ENCODE measurements at regions not wholly inside any gene's neighbourhood (a gene's known extent, or its start where the extent isn't known, plus 50 kb on each side); places are given as distances from the start of the nearest gene placed in this dataset.

DNA sequence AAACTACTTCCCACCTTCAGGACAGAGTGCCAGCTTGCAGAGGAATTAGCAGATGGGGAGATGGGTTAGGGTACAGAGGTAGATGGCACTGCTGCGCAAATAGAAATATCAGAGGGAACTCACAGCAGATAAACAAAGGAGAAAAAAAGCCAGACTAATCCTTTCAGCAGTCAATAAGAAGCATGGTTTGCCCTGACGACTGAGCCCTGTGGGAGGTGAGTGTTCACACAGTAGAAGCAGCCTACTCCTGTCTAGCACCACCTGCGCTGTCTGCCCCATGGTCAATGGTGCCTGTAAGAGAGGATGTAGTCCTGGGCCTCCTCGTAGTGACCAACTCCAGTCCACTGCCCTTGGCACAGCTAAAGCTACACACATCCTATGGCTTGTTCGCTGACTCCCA, 174.1 kb downstream of the IBTK start:
- H3K27ac ChIP-seq, result no peak overlapping the region
- no peak for DNase-seq (ENCODE audit: low spot score)
- TF ChIP-seq, protein P1, sequence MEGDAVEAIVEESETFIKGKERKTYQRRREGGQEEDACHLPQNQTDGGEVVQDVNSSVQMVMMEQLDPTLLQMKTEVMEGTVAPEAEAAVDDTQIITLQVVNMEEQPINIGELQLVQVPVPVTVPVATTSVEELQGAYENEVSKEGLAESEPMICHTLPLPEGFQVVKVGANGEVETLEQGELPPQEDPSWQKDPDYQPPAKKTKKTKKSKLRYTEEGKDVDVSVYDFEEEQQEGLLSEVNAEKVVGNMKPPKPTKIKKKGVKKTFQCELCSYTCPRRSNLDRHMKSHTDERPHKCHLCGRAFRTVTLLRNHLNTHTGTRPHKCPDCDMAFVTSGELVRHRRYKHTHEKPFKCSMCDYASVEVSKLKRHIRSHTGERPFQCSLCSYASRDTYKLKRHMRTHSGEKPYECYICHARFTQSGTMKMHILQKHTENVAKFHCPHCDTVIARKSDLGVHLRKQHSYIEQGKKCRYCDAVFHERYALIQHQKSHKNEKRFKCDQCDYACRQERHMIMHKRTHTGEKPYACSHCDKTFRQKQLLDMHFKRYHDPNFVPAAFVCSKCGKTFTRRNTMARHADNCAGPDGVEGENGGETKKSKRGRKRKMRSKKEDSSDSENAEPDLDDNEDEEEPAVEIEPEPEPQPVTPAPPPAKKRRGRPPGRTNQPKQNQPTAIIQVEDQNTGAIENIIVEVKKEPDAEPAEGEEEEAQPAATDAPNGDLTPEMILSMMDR (conservative IDR thresholded peaks at IDR 0.05; ENCODE audit: low read depth), result no peak
- POLR2A ChIA-PET (ENCODE audit: low non-redundant PET), result no interaction called here
- CTCF ChIA-PET, result interaction anchor here (0.6 kb wide), 1 partner anchor 125 kb away, joined by 3 read pairs; no protein-coding TSS in a partner anchor

DNA sequence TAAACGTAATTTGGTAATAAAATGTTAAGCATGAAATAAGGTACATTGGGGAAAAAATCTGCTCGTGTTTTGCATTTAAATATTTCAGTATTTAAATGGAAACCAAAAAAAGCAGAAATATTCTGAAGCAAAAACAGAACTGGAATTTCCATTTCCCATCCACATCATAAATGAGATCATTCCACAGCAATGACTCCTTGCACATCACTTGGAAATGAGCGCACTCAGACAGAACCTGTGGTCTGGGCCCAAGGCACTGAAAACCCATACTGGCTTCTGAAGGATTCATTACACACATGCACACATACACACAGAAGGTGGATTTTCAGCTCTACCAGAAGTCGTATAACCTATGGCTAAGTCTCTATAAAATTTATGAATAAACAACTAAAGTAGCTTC, 174.8 kb downstream of the IBTK start:
- TF ChIP-seq, protein P1 (conservative IDR thresholded peaks at IDR 0.05; ENCODE audit: low read depth), result no peak
- CTCF ChIA-PET, result interaction anchor here (0.6 kb wide), 1 partner anchor 125 kb away, joined by 3 read pairs; no protein-coding TSS in a partner anchor

DNA sequence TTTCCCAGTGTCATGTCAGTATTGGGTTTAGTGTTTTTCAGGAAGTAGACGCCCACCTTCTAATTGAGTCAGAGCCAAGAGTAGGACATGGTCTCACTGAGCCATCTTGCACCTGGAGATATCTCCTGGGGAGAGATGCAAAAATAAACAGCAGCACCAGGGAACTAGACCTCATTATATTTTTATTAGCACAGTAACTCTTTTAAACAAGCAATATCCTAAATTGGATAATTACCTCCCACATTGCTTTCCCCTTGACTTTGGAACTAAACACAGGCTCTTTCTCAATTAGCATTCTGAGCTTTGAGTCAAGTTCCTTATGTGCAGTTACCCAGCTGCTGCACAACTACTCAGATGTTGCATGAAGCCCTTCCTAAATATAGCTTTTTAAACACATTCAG, 175.4 kb downstream of the IBTK start:
- no peak for DNase-seq (ENCODE audit: low spot score)
- no peak overlapping the region for H3K27ac ChIP-seq
- TF ChIP-seq, protein P1 (conservative IDR thresholded peaks at IDR 0.05; ENCODE audit: low read depth), result no peak
- ChIA-PET CTCF (no interaction called here), POLR2A (ENCODE audit: low non-redundant PET) (no interaction called here)

More for the DNA sequence above, 174.8 kb downstream of the IBTK start:
- POLR2A ChIA-PET (ENCODE audit: low non-redundant PET), result no interaction called here
- no peak for DNase-seq (ENCODE audit: low spot score)
- no peak overlapping the region for H3K27ac ChIP-seq

DNA sequence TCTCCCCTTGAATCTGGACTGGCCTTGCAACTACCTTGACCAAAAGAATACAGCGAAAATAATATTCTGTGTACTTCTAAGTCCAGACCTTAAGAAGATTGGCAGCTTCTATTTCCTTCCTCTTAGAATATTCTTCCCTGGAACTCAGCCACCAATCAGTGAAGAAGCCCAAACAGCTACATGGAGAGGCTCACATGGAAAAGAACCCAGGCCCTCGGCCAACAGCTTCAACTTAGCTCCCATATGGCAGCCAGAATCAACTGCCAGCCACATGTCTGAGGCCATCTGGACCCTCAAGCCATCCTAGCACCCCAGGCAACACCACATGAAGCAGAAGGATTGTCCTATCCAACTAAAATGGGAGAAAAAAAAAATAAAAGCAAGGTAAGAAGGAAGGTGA, 178.8 kb downstream of the IBTK start:
- POLR2A ChIA-PET (ENCODE audit: low non-redundant PET), result no interaction called here

DNA sequence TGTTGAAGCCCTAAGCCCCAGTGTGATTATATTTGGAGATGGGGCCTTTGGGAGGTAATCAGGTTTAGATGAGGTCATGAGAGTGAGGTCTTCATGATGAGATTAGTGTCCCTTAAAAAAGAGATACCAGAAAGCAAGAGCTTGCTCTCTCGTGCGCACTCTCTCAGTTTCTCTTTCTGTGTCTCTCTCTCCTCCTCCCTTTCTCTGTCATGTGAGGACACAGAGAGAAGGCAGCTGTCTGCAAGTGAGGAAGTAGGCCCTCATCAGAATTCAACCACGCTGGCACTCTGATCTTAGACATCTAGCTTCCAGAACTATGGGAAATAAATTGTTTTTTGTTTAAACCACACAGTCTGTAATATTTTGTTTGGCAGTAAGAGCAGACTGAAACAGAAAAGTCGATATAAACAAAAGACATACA, 180.5 kb downstream of the IBTK start:
- ChIA-PET CTCF (interaction anchor here (1.0 kb wide), 1 partner anchor 10 kb away, joined by 3 read pairs; no protein-coding TSS in a partner anchor), POLR2A (ENCODE audit: low non-redundant PET) (no interaction called here)
- H3K27ac ChIP-seq, result no peak overlapping the region
- no peak for DNase-seq (ENCODE audit: low spot score)
- TF ChIP-seq, protein P1 (conservative IDR thresholded peaks at IDR 0.05; ENCODE audit: low read depth), result no peak

More for the DNA sequence above, 178.8 kb downstream of the IBTK start:
- TF ChIP-seq, protein P1 (conservative IDR thresholded peaks at IDR 0.05; ENCODE audit: low read depth), result no peak
- CTCF ChIA-PET, result interaction anchor here (0.8 kb wide), 1 partner anchor 9 kb away, joined by 3 read pairs; no protein-coding TSS in a partner anchor
- H3K27ac ChIP-seq, result no peak overlapping the region
- no peak for DNase-seq (ENCODE audit: low spot score)

DNA sequence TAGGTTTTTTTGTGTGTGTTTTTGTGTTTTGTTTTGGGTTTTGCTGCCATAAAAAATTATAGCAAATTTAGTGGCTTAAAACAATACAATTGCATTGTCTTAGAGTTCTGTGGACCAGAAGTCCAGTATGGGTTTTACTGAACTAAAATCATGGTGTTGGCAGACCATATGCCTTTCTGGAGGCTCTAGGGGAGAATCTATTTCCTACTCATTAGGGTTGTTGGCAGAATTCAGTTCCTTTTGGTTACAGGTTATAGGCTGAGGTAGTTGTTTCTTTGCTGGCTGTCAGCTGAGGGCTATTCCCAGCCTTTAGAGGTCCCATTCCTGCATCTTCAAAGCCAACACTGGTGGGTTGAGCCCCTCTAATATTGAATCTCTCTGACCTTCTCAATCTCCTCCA, 181.3 kb downstream of the IBTK start:
- ChIA-PET CTCF (no interaction called here), POLR2A (ENCODE audit: low non-redundant PET) (no interaction called here)
- TF ChIP-seq, protein P1 (conservative IDR thresholded peaks at IDR 0.05; ENCODE audit: low read depth), result no peak
- DNase-seq (ENCODE audit: low spot score), result no peak
- no peak overlapping the region for H3K27ac ChIP-seq
